ENCODE measurements at regions not wholly inside any gene's neighbourhood (a gene's known extent, or its start where the extent isn't known, plus 50 kb on each side); places are given as distances from the start of the nearest gene placed in this dataset.
A peak's percentile ranks its signal among the peaks of the same experiment; 100 is the strongest.
"Not testable (repeated sequence)": the region's sequence is repeated elsewhere in the genome, so short reads cannot be mapped to it uniquely, and the experiment has no call there.

- H3K4me3 Mint-ChIP-seq = no peak overlapping the region
Measured at GRCh38 chr2:111617299-111618225, 266.4 kb downstream of the ANAPC1 start.

GRCh38 chr2:111618226-111618977, 265.6 kb downstream of the ANAPC1 start:
- Mint-ChIP-seq H3K4me3 (no peak overlapping the region), H3K4me1 (peaks cover 0 to 2% (median 0%) of the 10 kb centered on the region in 3 donors), H3K27me3 (no peaks in the 10 kb centered on the region), H3K9me3 (no peaks in the 10 kb centered on the region), H3K36me3 (no peaks in the 10 kb centered on the region), H3K27ac (no peak overlapping the region)

More at GRCh38 chr2:111617299-111618225, 266.4 kb downstream of the ANAPC1 start:
- H3K36me3 Mint-ChIP-seq = no peaks in the 10 kb centered on the region
- H3K4me1 Mint-ChIP-seq = peaks cover 0 to 2% (median 0%) of the 10 kb centered on the region in 3 donors
- no peaks in the 10 kb centered on the region for H3K27me3 Mint-ChIP-seq
- H3K27ac Mint-ChIP-seq = no peak overlapping the region
- H3K9me3 Mint-ChIP-seq = no peaks in the 10 kb centered on the region

- Mint-ChIP-seq H3K4me1 (peaks cover 0 to 2% (median under 1%) of the 10 kb centered on the region in 3 donors), H3K36me3 (no peaks in the 10 kb centered on the region), H3K4me3 (no peak overlapping the region), H3K27me3 (peaks cover 2% of the 10 kb centered on the region), H3K27ac (no peak overlapping the region), H3K9me3 (no peaks in the 10 kb centered on the region)
Measured at GRCh38 chr2:111618978-111619902, 264.8 kb downstream of the ANAPC1 start.

GRCh38 chr2:111620281-111620680, 263.7 kb downstream of the ANAPC1 start:
- Mint-ChIP-seq H3K4me1 (peaks cover 1 to 9% (median 8%) of the 10 kb centered on the region in 3 donors), H3K9me3 (no peaks in the 10 kb centered on the region), H3K27ac (no peak overlapping the region), H3K36me3 (no peaks in the 10 kb centered on the region), H3K27me3 (peaks cover 2% of the 10 kb centered on the region), H3K4me3 (peak overlapping the region in 1 of 4 donors; percentile 43)

- Mint-ChIP-seq H3K4me1 (peaks cover 1 to 9% (median 8%) of the 10 kb centered on the region in 3 donors), H3K9me3 (peaks cover 0 to 7% (median 0%) of the 10 kb centered on the region in 3 donors), H3K27ac (no peak overlapping the region), H3K36me3 (no peaks in the 10 kb centered on the region), H3K4me3 (no peak overlapping the region), H3K27me3 (peaks cover 5% of the 10 kb centered on the region)
Measured at GRCh38 chr2:111622859-111623258, 261.1 kb downstream of the ANAPC1 start.

- H3K36me3 Mint-ChIP-seq = no peaks in the 10 kb centered on the region
- peaks cover 5% of the 10 kb centered on the region for H3K27me3 Mint-ChIP-seq
- H3K27ac Mint-ChIP-seq = no peak overlapping the region
- peaks cover 0 to 10% (median 0%) of the 10 kb centered on the region in 3 donors for H3K9me3 Mint-ChIP-seq
- H3K4me3 Mint-ChIP-seq = no peak overlapping the region
- H3K4me1 Mint-ChIP-seq = peaks cover 1 to 9% (median 8%) of the 10 kb centered on the region in 3 donors
Measured at GRCh38 chr2:111623380-111623779, 260.6 kb downstream of the ANAPC1 start.

GRCh38 chr2:111624411-111625156, 259.4 kb downstream of the ANAPC1 start:
- H3K4me3 Mint-ChIP-seq = no peak overlapping the region
- no peak overlapping the region for H3K27ac Mint-ChIP-seq
- H3K4me1 Mint-ChIP-seq = peaks cover 1 to 8% (median 7%) of the 10 kb centered on the region in 3 donors
- H3K27me3 Mint-ChIP-seq = peaks cover 5% of the 10 kb centered on the region
- peaks cover 4 to 18% (median 10%) of the 10 kb centered on the region in 3 donors for H3K9me3 Mint-ChIP-seq
- H3K36me3 Mint-ChIP-seq = no peaks in the 10 kb centered on the region

- not testable (repeated sequence) for H3K27me3 Mint-ChIP-seq, H3K4me3 Mint-ChIP-seq, H3K4me1 Mint-ChIP-seq, H3K27ac Mint-ChIP-seq, H3K36me3 Mint-ChIP-seq
- H3K9me3 Mint-ChIP-seq = peaks cover 4 to 23% (median 10%) of the 10 kb centered on the region in 3 donors
Measured at GRCh38 chr2:111625157-111625537, 258.8 kb downstream of the ANAPC1 start.

- H3K4me1 Mint-ChIP-seq = peaks cover 1 to 8% (median 7%) of the 10 kb centered on the region in 3 donors
- no peak overlapping the region for H3K27ac Mint-ChIP-seq
- H3K9me3 Mint-ChIP-seq = peaks cover 4 to 29% (median 11%) of the 10 kb centered on the region in 3 donors
- H3K36me3 Mint-ChIP-seq = no peaks in the 10 kb centered on the region
- H3K4me3 Mint-ChIP-seq = no peak overlapping the region
- H3K27me3 Mint-ChIP-seq = peaks cover 5% of the 10 kb centered on the region
Measured at GRCh38 chr2:111626037-111626864, 257.7 kb downstream of the ANAPC1 start.

- Mint-ChIP-seq H3K27me3 (peaks cover 5% of the 10 kb centered on the region), H3K4me1 (peaks cover 1 to 8% (median 7%) of the 10 kb centered on the region in 3 donors), H3K36me3 (no peaks in the 10 kb centered on the region), H3K9me3 (peaks cover 4 to 29% (median 13%) of the 10 kb centered on the region in 3 donors), H3K4me3 (no peak overlapping the region), H3K27ac (no peak overlapping the region)
Measured at GRCh38 chr2:111626865-111627163, 257.2 kb downstream of the ANAPC1 start.

GRCh38 chr2:111627256-111627655, 256.7 kb downstream of the ANAPC1 start:
- no peaks in the 10 kb centered on the region for H3K36me3 Mint-ChIP-seq
- H3K4me1 Mint-ChIP-seq = peaks cover 1 to 8% (median 7%) of the 10 kb centered on the region in 3 donors
- H3K4me3 Mint-ChIP-seq = no peak overlapping the region
- peaks cover 5% of the 10 kb centered on the region for H3K27me3 Mint-ChIP-seq
- no peak overlapping the region for H3K27ac Mint-ChIP-seq
- H3K9me3 Mint-ChIP-seq = peaks cover 4 to 29% (median 13%) of the 10 kb centered on the region in 3 donors

- Mint-ChIP-seq H3K4me1 (peaks cover 1 to 8% (median 7%) of the 10 kb centered on the region in 3 donors), H3K36me3 (peaks cover 3% of the 10 kb centered on the region), H3K4me3 (no peak overlapping the region), H3K9me3 (peaks cover 4 to 29% (median 13%) of the 10 kb centered on the region in 3 donors), H3K27me3 (peaks cover 5% of the 10 kb centered on the region), H3K27ac (no peak overlapping the region)
Measured at GRCh38 chr2:111628221-111628620, 255.8 kb downstream of the ANAPC1 start.

GRCh38 chr2:111629983-111630382, 254.0 kb downstream of the ANAPC1 start:
- Mint-ChIP-seq H3K27ac (no peak overlapping the region), H3K27me3 (peaks cover 3% of the 10 kb centered on the region), H3K4me3 (no peak overlapping the region), H3K9me3 (peaks cover 4 to 29% (median 13%) of the 10 kb centered on the region in 3 donors), H3K4me1 (peaks cover 0 to under 1% (median under 1%) of the 10 kb centered on the region in 3 donors), H3K36me3 (peaks cover 5% of the 10 kb centered on the region)

Data from IgD-negative memory B cell (primary cell).